ENCODE measurements at regions not wholly inside any gene's neighbourhood (a gene's known extent, or its start where the extent isn't known, plus 50 kb on each side); places are given as distances from the start of the nearest gene placed in this dataset.
"Not testable (repeated sequence)": the region's sequence is repeated elsewhere in the genome, so short reads cannot be mapped to it uniquely, and the experiment has no call there.

DNA sequence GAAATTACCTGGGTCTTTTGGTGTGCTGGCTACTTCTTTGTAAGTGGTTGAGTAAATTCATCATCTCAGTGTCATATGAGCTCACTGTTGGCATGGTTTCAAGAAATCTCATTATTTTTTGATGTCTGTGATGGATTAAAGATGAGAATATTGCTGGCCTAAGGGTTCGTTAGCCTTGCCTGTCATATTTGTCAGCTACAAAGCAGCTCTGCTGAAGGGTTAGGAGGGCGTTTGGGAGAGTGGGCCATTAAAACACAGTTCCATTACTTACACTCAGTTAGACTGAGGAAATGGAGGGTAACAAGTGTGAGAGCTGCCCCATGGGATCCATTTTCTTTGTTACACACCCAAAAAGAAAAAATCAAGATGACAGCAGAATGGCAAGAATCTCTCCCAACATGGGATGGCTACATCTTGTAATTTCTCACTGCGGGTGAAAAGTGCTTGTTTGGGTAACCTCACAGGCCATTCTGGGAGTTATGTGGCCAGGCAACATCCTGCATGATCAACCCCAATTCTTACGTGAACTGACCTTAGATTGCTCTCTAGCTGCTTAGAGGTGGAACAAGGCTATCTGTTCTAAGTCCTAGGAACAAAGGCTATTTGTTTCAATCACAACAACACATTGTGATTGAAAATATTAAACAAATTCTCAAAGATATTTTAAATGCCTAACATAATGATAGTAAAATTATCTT, 609.5 kb upstream of the RGMB start:
- no peak for DNase-seq

- DNase-seq = no peak
These were observed 604.6 kb upstream of the RGMB start for GRCh38 chr5:98168871-98169270.

- DNase-seq = no peak
These were observed 602.5 kb upstream of the RGMB start for GRCh38 chr5:98170994-98171393.

DNA sequence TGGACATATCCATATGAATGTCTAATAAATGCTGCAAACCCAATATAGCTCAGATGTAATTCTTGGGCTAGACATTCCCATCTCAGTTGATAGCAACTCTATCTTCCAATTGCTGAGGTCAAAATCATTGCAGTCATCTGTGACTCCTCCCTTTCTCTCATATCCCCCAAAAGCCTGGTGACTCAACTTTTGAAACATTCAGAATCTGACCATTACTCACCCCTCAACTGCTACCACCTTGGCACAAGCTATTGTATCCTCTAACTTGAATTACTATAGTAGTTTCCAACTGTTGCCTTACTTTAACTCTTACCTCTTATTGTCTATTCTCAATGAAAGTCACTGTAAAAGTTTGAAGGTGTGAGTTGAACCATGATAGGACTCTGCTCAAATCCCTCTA, 600.1 kb upstream of the RGMB start:
- no peak for DNase-seq

DNA sequence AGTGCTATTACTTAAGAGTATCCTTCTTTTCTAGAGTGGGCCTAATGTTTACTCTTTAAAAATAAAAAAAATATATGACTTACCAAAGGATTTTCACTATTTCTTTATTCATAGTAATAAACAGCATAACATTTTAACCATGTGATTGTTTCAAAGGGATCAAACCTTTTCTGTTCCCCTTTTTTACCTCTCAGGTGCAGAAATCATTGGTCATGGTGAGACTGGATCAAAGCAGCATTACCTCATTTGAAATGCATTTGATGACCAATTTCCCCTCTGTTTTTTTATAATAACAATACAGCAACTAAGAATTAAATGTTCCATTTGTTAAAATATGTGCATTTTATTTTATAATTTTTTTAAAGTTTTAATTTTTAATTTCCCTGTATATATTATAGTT, 598.0 kb upstream of the RGMB start:
- no peak for DNase-seq

DNA sequence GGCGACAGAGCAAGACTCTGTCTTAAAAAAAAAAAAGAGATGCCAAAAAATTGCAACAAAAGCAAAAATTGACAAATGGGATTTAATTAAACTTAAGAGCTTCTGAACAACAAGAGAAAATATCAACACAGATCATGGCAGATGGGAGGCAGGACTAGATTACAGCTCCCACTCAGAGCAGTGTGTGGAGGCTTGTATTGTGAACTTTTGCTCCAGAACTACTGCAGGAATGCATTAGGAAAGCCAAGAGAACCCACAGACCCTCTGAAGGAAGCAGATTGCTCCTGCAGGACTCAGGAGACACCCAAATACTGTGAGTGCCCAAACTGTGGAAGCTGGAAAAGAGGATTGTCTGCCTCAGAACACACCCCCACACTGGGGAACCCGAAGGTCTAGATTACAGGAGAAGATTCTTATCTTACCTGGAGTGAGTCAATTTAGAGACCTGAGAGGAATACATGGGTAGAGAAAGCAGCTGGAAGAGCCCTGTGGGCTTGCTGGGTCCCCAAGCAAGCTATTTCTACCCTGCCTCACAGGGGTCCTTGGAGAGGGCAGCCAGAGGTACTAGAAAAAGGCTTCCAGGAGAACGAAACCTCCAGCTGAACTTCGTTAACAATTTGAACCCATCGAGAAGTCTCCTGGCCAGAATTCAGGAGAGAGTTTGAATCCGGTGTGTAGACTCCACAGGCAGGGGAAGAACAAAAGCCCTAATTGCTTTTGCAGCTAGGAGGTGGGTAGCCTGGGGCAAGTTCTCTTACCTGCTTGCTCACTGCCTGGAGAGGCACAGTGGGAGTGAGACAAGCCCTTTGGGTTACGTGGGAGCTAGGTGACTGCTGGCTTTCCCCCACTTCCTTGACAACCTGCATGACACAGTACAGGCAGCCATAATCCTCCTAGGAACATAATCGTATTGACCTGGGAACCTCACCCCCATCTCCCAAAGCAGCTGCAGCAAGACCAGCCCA, 593.4 kb upstream of the RGMB start:
- DNase-seq = no peak

DNA sequence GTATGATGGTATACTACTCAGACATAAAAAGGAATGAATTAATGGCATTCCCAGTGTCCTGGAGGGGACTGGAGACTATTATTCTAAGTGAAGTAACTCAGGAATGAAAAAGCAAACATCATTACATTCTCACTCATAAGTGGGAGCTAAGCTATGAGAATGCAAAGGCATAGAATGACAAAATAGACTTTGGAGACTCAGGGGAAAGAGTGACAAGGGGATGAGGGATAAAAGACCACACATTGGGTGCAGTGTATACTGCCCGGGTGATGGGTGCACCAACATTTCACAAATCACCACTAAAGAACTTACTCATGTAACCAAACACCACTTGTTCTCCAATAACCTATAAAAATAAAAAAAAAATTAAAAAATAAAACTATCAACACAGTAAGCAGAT, 587.3 kb upstream of the RGMB start:
- no peak for DNase-seq

DNA sequence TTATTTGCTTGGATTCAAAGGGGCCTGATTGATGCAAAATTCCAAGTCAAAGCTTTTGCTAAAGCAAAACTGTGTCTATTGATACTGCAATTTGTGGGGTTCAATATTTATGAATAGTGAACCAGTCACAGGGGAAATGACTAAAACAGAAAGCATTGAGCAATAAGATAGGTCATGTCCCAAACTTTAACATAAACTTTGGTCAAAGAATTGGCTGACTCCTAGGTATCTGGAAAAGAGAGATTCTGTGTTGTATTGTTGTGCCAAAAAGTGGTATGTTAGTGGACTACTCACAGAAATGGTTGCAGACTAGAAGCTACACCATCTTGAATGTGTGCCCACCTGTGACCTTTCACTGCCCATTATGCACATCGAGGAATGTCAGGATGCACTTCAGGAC, 585.5 kb upstream of the RGMB start:
- DNase-seq = no peak

DNA sequence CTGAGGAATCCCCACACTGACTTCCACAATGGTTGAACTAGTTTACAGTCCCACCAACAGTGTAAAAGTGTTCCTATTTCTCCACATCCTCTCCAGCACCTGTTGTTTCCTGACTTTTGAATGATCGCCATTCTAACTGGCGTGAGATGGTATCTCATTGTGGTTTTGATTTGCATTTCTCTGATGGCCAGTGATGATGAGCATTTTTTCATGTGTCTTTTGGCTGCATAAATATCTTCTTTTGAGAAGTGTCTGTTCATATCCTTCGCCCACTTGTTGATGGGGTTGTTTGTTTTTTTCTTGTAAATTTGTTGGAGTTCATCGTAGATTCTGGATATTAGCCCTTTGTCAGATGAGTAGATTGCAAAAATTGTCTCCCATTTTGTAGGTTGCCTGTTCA, 583.1 kb upstream of the RGMB start:
- DNase-seq = not testable (repeated sequence)

- DNase-seq = no peak
These were observed 579.3 kb upstream of the RGMB start for GRCh38 chr5:98193921-98194760.

DNA sequence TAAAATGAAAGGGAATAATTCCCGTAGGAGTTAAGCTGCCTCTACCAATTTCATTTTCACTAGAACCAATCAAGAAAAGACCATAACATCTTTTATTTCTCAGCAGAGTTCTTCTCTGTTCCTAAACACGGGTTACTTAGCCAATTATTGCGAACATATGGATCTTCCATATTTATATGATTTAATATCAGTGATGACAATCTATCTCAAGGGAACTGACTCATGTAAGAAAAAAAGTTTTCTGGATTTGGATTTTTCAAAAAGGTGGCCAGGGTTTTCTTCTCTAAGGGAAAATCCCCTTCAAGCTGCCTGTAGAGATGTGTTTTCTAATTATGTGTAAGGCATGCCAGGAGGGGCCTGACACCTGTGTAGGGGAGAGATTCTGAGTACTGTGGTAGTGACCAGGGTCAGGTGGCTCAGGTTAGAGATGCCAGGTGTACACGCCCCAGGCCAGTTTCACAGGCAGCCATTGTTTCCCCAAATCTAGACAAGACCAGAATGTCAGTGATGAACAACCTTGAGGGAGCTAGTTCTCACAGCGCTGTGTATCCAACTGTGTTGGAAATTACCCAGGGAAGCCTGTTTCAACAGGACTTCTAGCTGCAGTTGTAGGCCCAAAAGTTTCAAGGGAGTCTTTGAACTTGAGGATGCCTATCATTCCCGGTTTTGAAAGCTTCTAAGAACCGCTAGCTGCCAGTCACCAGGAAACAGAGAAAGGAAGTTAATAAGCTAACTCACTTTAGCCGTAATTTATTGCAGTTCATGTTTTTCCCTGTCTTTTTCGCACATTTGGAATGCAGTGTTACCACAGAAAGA, 572.5 kb upstream of the RGMB start:
- no peak for DNase-seq

DNA sequence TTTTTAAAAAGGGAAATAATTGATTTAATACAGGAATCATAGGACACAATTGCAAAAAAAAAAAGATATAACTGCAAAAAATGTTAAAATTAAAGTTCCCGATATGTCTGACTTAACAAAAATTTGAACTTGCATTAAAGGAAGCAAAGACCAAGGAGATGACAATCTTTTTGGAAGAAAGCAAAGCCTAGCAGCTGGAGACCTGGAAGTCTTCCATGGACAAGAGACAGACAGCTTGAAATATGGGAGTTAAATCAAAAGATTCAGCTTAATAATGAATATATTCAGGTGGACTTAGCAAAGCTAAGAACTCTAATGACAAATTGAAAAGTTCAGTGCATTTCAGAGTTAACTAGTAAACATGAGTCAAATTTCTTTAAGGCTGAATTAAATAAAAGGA, 568.7 kb upstream of the RGMB start:
- no peak for DNase-seq

GRCh38 chr5:98205691-98206461, 567.6 kb upstream of the RGMB start:
- DNase-seq = no peak

GRCh38 chr5:98206566-98206965, 566.9 kb upstream of the RGMB start:
- no peak for DNase-seq

DNA sequence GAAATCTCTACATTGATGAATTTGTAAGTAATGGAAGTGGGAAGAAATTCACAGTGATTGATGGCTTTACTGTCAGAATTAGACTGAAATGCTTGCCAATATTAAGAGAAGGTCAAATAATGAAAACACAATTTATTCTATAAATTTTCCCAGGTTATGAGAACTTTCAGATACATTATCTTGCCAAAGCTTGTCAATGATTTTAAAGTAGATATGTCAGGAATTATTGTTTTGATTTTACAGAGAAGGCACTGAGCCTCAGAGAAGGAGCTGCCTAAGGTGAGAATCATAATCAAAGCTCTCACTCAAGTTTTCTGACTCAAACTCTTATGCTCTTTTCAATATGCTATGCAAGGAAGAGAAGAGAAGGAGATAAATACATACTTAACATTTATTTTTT, 564.0 kb upstream of the RGMB start:
- DNase-seq = no peak

GRCh38 chr5:98214240-98215051, 559.0 kb upstream of the RGMB start:
- DNase-seq = no peak

DNA sequence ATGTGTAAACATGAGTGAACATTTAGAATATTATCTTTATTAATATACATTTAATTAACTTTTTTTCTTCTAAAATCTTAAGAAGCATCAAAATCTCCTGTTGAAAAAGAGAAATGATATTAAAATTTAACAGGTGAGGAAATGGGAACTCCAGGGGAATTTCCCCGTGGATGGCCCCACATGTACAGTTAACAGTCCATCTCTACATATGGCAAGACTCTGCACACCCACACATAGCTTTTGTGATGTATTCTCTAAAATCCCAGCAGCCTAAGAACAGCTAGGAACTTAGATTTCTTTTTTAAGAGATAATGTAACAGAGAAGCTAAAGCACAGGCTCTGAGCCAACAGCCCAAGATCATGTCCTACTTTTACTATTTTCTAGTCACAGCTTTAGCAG, 556.3 kb upstream of the RGMB start:
- DNase-seq = no peak

GRCh38 chr5:98218838-98219237, 554.6 kb upstream of the RGMB start:
- no peak for DNase-seq

DNA sequence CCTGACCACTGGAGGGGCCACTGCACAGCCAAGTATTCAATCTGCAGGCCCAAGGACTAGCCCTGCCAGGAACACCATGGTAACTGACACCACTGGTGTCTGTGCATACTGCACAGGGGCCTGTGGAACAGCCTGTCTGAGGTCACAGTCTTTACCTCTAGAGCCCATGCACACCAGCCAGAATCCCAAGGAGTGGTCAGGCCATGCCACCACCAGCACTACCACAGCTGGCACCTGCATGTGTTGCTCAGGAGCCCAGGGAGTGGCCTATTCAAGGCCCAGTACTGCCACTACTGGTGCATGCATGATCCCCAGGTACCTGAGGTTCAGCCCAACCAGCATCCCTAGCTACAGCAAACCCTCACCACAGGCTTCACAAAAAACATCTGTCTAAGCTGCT, 546.0 kb upstream of the RGMB start:
- no peak for DNase-seq

- DNase-seq = no peak
These were observed 542.4 kb upstream of the RGMB start for GRCh38 chr5:98231089-98231488.

DNA sequence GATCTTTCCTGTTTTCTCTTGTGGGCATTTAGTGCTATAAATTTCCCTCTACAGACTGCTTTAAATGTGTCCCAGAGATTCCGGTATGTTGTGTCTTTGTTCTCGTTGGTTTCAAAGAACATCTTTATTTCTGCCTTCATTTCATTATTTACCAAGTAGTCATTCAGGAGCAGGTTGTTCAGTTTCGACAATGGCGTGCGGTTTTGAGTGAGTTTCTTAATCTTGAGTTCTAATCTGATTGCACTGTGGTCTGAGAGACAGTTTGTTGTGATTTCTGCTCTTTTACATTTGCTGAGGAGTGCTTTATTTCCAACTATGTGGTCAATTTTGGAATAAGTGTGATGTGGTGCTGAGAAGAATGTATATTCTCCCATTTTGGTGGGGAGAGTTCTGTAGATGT, 535.7 kb upstream of the RGMB start:
- not testable (repeated sequence) for DNase-seq

All from stimulated activated CD4-positive, alpha-beta T cell treated with anti-CD3 and anti-CD28 coated beads, Interleukin-2, amount 100 ng/mL, for 48 hours (primary cell).